MCF 10A (cell line): ENCODE measurements at regions not wholly inside any gene's neighbourhood (a gene's known extent, or its start where the extent isn't known, plus 50 kb on each side); places are given as distances from the start of the nearest gene placed in this dataset.
"Not testable (repeated sequence)": the region's sequence is repeated elsewhere in the genome, so short reads cannot be mapped to it uniquely, and the experiment has no call there.

ENCODE experiments used
- BruUV-seq: library from RNA; stranded (reverse); fragments of 400-500 nt; replicated peaks from 2 replicates; lab custom pipeline; 2021; lab: Mats Ljungman, UMichigan
- CTCF ChIA-PET: fragments of 300-600 bp; sonication (Branson Sonifier 250); formaldehyde crosslinking; extraction: SDS; loops from one replicate; lab custom pipeline; 2021; ENCODE audit warnings: antibody characterized with exemption, inconsistent platforms; lab: Yijun Ruan, JAX
- POLR2A ChIA-PET: fragments of 300-600, 350-650 bp; sonication (Branson Sonifier 250); formaldehyde crosslinking; extraction: SDS; loops from one replicate; lab custom pipeline; 2020; ENCODE audit warnings: antibody characterized with exemption, inconsistent platforms; lab: Yijun Ruan, JAX
- DNase-seq: peaks from one replicate; pipeline ENCODE4 v3.0.0-alpha.2; 2018; ENCODE audit not compliant: unreplicated experiment
- H3K27ac Mint-ChIP-seq: one replicate; pipeline ENCODE4 v1.8.0; 2022; ENCODE audit warnings: mild to moderate bottlenecking, low read depth, mixed read lengths; ENCODE audit not compliant: unreplicated experiment
- H3K27me3 Mint-ChIP-seq: one replicate; pipeline ENCODE4 v1.8.0; 2022; ENCODE audit warnings: mixed read lengths; ENCODE audit not compliant: insufficient read depth, unreplicated experiment
- H3K36me3 Mint-ChIP-seq: one replicate; pipeline ENCODE4 v1.8.0; 2022; ENCODE audit warnings: mild to moderate bottlenecking, moderate library complexity, mixed read lengths; ENCODE audit not compliant: insufficient read depth, unreplicated experiment
- H3K4me1 Mint-ChIP-seq: one replicate; pipeline ENCODE4 v1.8.0; 2022; ENCODE audit warnings: mixed read lengths; ENCODE audit not compliant: insufficient read depth, unreplicated experiment
- H3K4me3 Mint-ChIP-seq: one replicate; pipeline ENCODE4 v1.8.0; 2022; ENCODE audit warnings: mild to moderate bottlenecking, moderate library complexity, mixed read lengths; ENCODE audit not compliant: unreplicated experiment
- H3K9me3 Mint-ChIP-seq: one replicate; pipeline ENCODE4 v1.8.0; 2022; ENCODE audit warnings: mixed read lengths; ENCODE audit not compliant: unreplicated experiment
- CTCF ChIP-seq: fragments of 200-600 bp; IDR thresholded peaks from one replicate; pipeline ENCODE4 v1.8.0; 2022; ENCODE audit warnings: antibody characterized with exemption, mild to moderate bottlenecking; ENCODE audit not compliant: unreplicated experiment
- intact Hi-C: fragments of 100-400 bp; cut with micrococcal nuclease; formaldehyde crosslinking; loops from 2 replicates; pipeline ENCODE4 v1.14.1; 2022

GRCh38 chr4:57973819-57974218 lies 863.6 kb upstream of the IGFBP7 start:
- POLR2A ChIA-PET = no interaction called here
- CTCF ChIA-PET = interaction anchor here (0.6 kb wide), 1 partner anchor 597 kb away, joined by 3 read pairs; no protein-coding TSS in a partner anchor
- H3K27ac Mint-ChIP-seq = no peak overlapping the region

GRCh38 chr4:57971261-57971660 lies 861.1 kb upstream of the IGFBP7 start:
- no peaks in the 10 kb centered on the region for H3K4me1 Mint-ChIP-seq
- no peak overlapping the region for H3K4me3 Mint-ChIP-seq
- no peaks in the 10 kb centered on the region for H3K27me3 Mint-ChIP-seq
- intact Hi-C loops = no loop called here
- no TSS peak for BruUV-seq
- ChIA-PET CTCF (interaction anchor here (0.7 kb wide), 1 partner anchor 529 kb away, joined by 3 read pairs; no protein-coding TSS in a partner anchor), POLR2A (no interaction called here)
- H3K27ac Mint-ChIP-seq = no peak overlapping the region
- DNase-seq = peak; percentile 1
- peaks cover 6% of the 10 kb centered on the region for H3K9me3 Mint-ChIP-seq
- no peak for TF ChIP-seq CTCF
- H3K36me3 Mint-ChIP-seq = no peaks in the 10 kb centered on the region

More at GRCh38 chr4:57973819-57974218, 863.6 kb upstream of the IGFBP7 start:
- Mint-ChIP-seq H3K36me3 (no peaks in the 10 kb centered on the region), H3K9me3 (no peaks in the 10 kb centered on the region), H3K4me1 (no peaks in the 10 kb centered on the region), H3K4me3 (no peak overlapping the region), H3K27me3 (no peaks in the 10 kb centered on the region)
- DNase-seq = no peak
- intact Hi-C loops = no loop called here
- TF ChIP-seq CTCF = no peak
- BruUV-seq = no TSS peak

DNA sequence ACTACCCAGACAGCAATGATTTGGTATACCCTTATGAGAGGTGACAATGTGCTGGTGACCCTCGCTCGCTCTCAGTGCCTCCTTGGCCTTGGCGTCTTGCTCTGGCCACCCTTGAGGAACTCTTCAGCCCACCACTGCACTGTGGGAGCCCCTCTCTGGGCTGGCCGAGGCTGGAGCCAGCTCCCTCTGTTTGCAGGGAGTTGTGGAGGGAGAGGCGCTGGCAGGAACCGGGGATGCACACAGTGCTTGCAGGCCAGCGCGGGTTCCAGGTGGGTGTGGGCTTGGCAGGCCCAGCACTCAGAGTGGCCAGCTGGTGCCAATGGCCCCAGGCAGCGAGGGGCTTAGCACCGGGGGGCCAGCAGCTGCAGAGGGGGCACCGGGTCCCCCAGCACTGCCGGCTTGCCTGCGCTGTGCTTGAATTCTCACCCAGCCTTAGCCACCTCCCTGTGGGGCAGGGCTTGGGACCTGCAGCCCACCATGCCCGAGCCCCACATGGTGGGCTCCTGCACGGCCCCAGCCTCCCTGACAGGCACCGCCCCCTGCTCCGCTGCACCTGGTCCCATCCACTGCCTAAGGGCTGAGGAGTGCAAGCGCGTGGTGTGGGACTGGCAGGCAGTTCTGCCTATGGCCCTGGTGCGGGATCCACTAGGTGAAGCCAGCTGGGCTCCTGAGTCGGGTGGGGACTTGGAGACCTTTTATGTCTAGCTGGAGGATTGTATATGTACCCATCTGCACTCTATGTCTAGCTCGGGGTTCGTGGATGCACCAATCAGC lies 857.0 kb upstream of the IGFBP7 start:
- Mint-ChIP-seq H3K27me3 (no peaks in the 10 kb centered on the region), H3K4me1 (no peaks in the 10 kb centered on the region), H3K9me3 (peaks cover 10% of the 10 kb centered on the region), H3K4me3 (no peak overlapping the region), H3K36me3 (no peaks in the 10 kb centered on the region), H3K27ac (no peak overlapping the region)
- intact Hi-C loops = no loop called here
- no peak for DNase-seq
- no peak for TF ChIP-seq CTCF
- ChIA-PET CTCF (interaction anchor here (0.6 kb wide), 1 partner anchor 11 kb away, joined by 3 read pairs; no protein-coding TSS in a partner anchor), POLR2A (interaction anchor here (0.6 kb wide), 1 partner anchor 206 kb away, joined by 3 read pairs; no protein-coding TSS in a partner anchor)
- no TSS peak for BruUV-seq

DNA sequence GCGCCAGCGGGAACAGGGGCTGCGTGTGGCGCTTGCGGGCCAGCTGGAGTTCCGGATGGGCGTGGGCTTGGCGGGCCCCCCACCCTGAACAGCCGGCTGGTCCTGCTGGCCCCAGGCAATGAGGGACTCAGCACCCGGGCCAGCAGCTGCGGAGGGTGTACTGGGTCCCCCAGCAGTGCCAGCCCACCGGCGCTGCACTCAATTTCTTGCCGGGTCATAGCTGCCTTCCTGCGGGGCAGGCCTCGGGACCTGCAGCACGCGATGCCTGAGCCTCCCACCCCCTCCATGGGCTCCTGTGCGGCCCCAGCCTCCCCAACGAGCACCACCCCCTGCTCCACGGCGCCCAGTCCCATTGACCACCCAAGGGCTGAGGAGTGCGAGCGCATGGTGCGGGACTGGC lies 855.2 kb upstream of the IGFBP7 start:
- H3K9me3 Mint-ChIP-seq, H3K4me1 Mint-ChIP-seq, BruUV-seq, DNase-seq, H3K36me3 Mint-ChIP-seq, H3K27ac Mint-ChIP-seq, H3K27me3 Mint-ChIP-seq, H3K4me3 Mint-ChIP-seq, intact Hi-C loops, CTCF ChIA-PET, POLR2A ChIA-PET: not testable (repeated sequence)
